Cardiac septum (tissue), 1 donor: ENCODE measurements at regions not wholly inside any gene's neighbourhood (a gene's known extent, or its start where the extent isn't known, plus 50 kb on each side); places are given as distances from the start of the nearest gene placed in this dataset.

Experiments
- DNase-seq: peaks from one replicate; pipeline ENCODE4 v3.0.0-alpha.2; 2020; ENCODE audit warnings: low spot score
- intact Hi-C: fragments of 100-400 bp; cut with DNase I; formaldehyde crosslinking; loops from one replicate; pipeline ENCODE4 v1.14.0; 2022
- donor health status: DM: no; HTN: no; CAD: no.

DNA sequence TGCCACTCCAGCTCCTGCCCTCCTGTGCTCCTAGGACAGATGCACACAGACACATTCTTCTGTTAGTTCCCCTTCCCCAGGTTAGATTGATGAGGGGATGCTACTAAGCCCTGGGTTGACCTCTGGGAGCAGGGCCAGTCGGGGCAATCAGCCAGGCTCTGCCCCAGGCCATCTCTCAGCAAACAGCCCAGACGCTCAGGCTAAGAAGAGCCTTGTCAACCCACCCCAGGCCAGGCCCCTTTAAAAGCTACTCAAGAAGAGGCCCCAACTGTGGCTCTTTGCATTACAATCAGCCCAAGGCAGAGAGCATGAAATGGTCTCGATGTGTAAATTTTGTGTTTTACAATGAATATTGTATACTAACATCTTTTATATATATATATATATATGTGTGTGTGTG lies 107.4 kb downstream of the TFAP2A start:
- DNase-seq, result no peak
- intact Hi-C loops, result no loop called here

DNA sequence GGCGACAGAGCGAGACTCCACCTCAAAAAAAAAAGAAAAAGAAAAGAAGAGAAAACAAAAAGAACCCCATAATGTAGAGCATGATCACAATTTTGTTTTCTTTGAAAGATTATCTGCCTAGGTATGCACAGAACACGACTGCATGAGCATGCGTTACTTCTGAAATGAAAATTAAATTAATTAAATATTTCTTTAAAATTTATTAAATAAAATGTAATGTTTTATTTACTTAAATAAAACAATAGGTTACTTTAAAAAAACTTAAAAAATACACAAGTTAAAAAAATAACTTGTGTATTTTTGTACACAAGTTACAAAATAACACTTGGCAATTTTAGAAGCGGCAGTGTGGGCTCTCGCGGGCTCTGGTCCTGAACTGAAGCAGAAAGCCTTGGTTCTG lies 107.8 kb downstream of the TFAP2A start:
- DNase-seq, result no peak
- intact Hi-C loops, result no loop called here

- no peak for DNase-seq
- intact Hi-C loops, result no loop called here
These were observed 109.0 kb downstream of the TFAP2A start for GRCh38 chr6:10305790-10306415.

- intact Hi-C loops, result no loop called here
- DNase-seq, result no peak
These were observed 111.0 kb downstream of the TFAP2A start for GRCh38 chr6:10303608-10304506.

GRCh38 chr6:10302566-10303235 lies 112.2 kb downstream of the TFAP2A start:
- no peak for DNase-seq
- intact Hi-C loops, result no loop called here

DNA sequence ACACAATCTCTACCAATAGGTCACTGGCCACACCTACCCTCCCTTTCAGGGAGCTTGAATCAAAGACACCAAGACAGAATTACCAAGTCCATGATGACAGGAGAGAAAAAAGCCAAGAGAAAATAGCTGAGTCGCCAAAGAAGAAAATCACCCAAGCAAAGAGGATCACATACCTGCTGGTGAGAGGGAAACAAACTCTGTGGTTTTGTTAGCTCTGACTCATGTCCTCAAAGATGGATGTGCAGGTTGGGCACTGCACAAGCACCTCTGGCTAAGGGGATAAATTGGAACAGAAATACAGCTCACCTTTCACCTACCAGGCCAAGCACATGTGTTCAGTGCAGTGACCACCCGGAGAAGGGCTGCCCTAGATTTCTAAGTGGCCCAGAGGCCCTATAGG lies 114.8 kb downstream of the TFAP2A start:
- no peak for DNase-seq
- intact Hi-C loops, result no loop called here

- no peak for DNase-seq
- intact Hi-C loops, result no loop called here
These were observed 117.0 kb downstream of the TFAP2A start for GRCh38 chr6:10297832-10298231.

DNA sequence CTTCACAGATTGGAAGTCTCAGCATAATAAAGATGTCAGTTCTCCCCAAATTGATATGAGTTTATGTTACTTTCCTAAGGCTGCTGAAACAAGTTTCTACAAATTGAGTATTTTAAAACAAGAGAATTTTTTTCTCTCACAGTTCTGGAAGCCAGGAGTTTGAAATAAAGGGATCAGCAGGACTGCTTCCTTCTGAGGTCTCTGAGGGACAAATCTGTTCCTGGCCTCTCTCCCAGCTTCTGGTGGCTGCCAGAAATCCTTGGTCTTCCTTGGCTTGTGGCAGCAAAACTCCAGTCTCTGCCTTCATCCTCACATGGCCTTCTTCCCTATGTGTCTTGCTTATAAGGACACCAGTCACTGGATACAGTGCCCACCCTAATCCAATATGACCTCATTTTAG lies 136.1 kb downstream of the TFAP2A start:
- intact Hi-C loops, result no loop called here
- DNase-seq, result no peak

- no peak for DNase-seq
- intact Hi-C loops, result no loop called here
These were observed 138.1 kb downstream of the TFAP2A start for GRCh38 chr6:10276660-10277287.

- no peak for DNase-seq
- intact Hi-C loops, result no loop called here
These were observed 138.8 kb downstream of the TFAP2A start for GRCh38 chr6:10276106-10276505.

- intact Hi-C loops, result no loop called here
- DNase-seq, result no peak
These were observed 142.3 kb downstream of the TFAP2A start for GRCh38 chr6:10272591-10272990.

GRCh38 chr6:10271982-10272381 lies 142.9 kb downstream of the TFAP2A start:
- DNase-seq, result no peak
- intact Hi-C loops, result no loop called here

DNA sequence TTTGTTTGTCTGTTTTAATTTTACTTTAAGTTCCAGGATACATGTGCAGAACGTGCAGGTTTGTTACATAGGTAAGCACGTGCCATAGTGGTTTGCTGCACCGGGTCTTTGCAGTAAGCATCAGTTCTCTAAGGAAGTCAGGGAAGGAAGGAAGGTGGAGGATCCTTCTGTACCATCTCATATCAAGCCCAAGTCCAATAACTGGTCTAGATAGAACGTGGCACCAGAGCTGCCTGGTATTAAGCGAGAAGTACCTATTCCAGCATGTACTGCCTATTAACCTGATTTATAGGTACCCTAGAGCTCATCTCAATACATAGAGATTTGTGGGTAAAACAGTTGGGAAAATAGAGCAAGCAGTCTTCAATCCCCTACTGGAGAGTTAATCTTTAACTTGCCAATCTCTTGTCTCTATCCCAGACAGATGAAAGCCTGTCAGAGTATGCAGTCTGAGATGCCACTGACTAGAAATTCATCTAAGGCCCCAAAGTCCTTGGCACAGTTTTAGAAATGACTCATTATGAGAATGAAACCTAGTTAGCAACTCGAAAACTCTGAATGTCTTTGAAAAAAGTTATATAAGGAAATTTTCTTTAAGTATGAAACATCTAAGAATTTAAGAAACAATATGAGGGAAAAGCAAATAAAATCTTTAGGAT lies 144.9 kb downstream of the TFAP2A start:
- no peak for DNase-seq
- intact Hi-C loops, result no loop called here

DNA sequence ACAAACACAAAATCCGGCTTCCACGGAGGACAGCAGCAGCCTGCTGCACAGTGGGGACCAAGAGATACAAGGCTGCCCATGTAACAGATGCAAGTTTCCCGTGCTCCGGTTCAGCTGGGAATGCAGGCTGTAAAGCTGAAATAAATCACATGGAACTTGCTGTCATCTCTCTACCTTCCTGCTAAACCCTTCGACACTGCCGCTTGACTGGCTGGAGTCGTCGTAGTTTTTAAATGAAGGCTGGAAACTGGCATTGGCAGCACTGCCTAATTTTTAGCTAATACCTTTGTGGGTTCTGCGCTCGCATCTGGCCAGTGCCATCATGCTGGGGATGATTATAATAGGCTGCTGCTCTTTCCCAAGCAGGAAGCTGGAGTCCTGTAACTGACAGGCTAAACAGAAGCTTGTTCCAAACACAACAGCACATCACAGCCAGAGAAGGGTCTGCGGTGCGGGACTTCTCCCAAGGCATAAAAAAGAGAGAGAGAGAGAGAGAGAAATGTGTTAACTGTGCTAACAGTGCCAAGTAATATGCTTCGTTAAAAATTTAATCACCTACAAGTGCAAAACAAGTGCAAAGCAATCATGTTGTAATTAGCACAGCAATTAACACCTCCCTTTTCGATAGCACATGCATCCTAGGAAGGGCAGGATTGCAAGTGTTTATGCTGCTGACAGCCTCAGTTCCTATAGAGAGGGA lies 146.1 kb downstream of the TFAP2A start:
- DNase-seq, result no peak
- intact Hi-C loops, result no loop called here

GRCh38 chr6:10268111-10268510 lies 146.8 kb downstream of the TFAP2A start:
- DNase-seq, result no peak
- intact Hi-C loops, result no loop called here

DNA sequence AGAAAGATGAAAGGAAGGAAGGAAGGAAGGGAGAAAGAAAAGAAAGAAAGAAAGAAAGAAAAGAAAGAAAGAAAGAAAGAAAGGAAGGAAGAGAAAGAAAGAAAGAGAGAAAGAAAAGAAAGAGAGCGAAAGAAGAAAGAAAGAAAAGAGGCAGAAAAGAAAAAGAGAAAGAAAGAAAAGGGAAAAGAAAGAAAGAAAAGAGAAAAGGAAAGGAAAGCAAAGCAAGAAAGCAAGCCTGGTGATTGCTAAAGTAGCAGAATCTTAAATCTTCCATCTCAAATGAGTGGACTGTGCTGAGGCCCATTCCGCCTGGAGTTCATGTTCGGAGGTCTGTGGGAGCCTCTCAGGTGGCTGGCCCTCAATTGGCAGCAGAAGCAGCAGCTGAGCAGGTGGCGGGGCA lies 148.4 kb downstream of the TFAP2A start:
- no peak for DNase-seq
- intact Hi-C loops, result no loop called here

- intact Hi-C loops, result no loop called here
- DNase-seq, result no peak
These were observed 148.8 kb downstream of the TFAP2A start for GRCh38 chr6:10266061-10266460.

DNA sequence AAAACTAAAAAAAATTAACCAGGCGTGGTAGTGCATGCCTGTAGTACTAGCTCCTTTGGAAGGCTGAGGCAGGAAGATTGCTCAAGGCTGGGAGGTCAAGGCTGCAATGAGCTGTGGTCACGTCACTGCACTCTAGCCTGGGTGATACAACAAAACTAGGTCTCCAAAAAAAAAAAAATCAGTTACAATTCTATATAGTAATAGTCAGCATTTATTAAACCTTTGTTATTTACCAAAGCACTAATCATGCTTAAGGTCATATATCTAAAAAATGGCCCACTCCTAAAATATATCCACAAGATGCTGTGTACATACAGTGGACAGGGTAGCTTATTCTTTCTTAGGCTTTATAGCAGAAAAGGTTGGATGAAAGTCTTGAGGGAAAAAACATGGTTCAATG lies 152.4 kb downstream of the TFAP2A start:
- intact Hi-C loops, result no loop called here
- DNase-seq, result no peak

DNA sequence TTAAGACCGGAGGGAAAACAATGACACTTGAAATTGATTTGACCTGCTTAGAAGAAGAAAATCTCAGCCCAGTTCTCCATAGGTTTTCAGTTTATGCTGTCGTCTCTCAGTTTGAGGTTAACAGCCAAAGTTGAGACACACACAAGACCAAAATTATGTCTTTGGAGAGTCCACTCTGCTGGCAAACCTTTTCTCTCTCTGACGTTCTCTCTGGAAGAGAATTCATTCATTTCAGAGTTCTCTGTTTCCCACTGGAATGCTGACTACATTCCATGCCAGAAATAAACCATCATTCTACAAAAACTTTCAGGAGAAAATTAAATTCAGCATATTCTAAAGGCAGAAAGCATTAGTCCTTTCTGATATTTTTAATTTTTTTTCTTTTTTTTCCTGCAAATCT lies 155.2 kb downstream of the TFAP2A start:
- intact Hi-C loops, result no loop called here
- no peak for DNase-seq
